ENCODE measurements at regions not wholly inside any gene's neighbourhood (a gene's known extent, or its start where the extent isn't known, plus 50 kb on each side); places are given as distances from the start of the nearest gene placed in this dataset.

- TF ChIP-seq ZBTB33 (IDR thresholded peaks at IDR 0.05) (no peak), RXRA (IDR thresholded peaks at IDR 0.05) (no peak), GABPA (IDR thresholded peaks at IDR 0.05 in 1 of 2, conservative IDR thresholded peaks at IDR 0.05 in 1 of 2) (no peak)
These were observed 450.9 kb downstream of the PCDH10 start (continued) for GRCh38 chr4:133600008-133600407.

DNA sequence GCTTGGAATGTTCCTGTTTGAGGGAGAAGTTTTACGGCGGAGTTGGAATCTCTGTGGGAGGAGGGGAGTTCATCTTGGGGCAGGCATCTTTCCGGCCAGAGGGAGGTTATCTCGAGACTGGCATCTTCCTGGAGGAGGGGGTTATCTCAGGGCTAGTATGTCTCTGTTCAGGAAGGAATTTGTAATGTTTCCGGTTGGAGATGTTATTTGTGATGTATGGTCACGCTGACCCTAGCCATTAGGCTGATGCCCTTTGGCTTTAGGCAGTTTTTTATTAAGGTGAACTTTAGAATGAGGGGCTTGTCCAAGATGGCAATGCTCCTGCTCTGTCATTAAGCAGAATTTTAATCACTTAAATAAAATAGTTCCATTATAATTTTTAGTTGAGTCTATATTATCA lies 449.7 kb downstream of the PCDH10 start:
- TF ChIP-seq NR2F2 (IDR thresholded peaks at IDR 0.05), result peak; percentile 10
- TF ChIP-seq, protein P1, sequence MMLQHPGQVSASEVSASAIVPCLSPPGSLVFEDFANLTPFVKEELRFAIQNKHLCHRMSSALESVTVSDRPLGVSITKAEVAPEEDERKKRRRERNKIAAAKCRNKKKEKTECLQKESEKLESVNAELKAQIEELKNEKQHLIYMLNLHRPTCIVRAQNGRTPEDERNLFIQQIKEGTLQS (IDR thresholded peaks at IDR 0.05), result no peak
- H3K27ac ChIP-seq (ENCODE audit: low read depth in 1 of 2, low read length in 2 of 2), result no peak overlapping the region
- no peak for DNase-seq (ENCODE audit: low spot score)
- H3K9ac ChIP-seq (ENCODE audit: low read depth in 1 of 2, low read length in 2 of 2), result no peak overlapping the region
- no peaks in the 10 kb centered on the region for H3K9me3 ChIP-seq (ENCODE audit: control insufficient read depth in 4 of 4, low read length in 3 of 4)
- H3K27me3 ChIP-seq (ENCODE audit: control insufficient read depth in 4 of 4, insufficient read depth in 4 of 4, low read length in 3 of 4), result no peaks in the 10 kb centered on the region
- 27% methylated on average over 6 of the region's 6 CpGs for WGBS
- H3K4me1 ChIP-seq (ENCODE audit: control insufficient read depth in 4 of 4, insufficient read depth in 4 of 4, low read length in 3 of 4), result no peaks in the 10 kb centered on the region
- no peaks in the 10 kb centered on the region for H3K36me3 ChIP-seq (ENCODE audit: control insufficient read depth in 4 of 4, insufficient read depth in 3 of 4, low read depth in 1 of 4, low read length in 3 of 4)
- H3K4me3 ChIP-seq (ENCODE audit: low read depth in 1 of 3, low read length in 3 of 3), result no peak overlapping the region

DNA sequence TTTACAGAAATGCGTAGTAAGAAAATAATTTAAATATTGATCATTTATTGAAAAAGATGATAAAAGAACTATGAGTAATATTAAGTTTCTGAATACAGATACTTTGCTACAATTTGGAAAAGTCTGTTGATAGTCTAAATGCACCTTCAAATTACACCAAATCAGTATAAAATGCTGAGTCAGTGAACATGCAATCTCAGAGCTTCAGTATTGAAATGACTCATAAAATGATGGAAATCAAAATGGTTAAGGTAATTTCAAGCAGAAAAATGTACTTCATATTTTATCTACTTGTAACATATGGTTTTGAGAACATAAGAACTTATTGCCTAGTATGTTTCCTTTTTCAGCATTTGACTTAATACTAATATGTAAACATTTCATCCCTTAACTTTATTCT lies 448.2 kb downstream of the PCDH10 start:
- WGBS, result 94% methylated on average over 1 of the region's 1 CpG
- no peaks in the 10 kb centered on the region for H3K27me3 ChIP-seq (ENCODE audit: control insufficient read depth in 4 of 4, insufficient read depth in 4 of 4, low read length in 3 of 4)
- H3K4me3 ChIP-seq (ENCODE audit: low read depth in 1 of 3, low read length in 3 of 3), result no peak overlapping the region
- DNase-seq (ENCODE audit: low spot score), result no peak
- TF ChIP-seq TAF1 (conservative IDR thresholded peaks at IDR 0.05), result no peak
- no peak for TF ChIP-seq YY1 (IDR thresholded peaks at IDR 0.05)
- TF ChIP-seq, protein P2, sequence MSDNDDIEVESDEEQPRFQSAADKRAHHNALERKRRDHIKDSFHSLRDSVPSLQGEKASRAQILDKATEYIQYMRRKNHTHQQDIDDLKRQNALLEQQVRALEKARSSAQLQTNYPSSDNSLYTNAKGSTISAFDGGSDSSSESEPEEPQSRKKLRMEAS (IDR thresholded peaks at IDR 0.05), result no peak
- TF ChIP-seq RXRA (IDR thresholded peaks at IDR 0.05), result no peak
- no peak for TF ChIP-seq FOXA1 (IDR thresholded peaks at IDR 0.05)
- TF ChIP-seq EGR1 (IDR thresholded peaks at IDR 0.05; ENCODE audit: low read depth in 2 of 2), result no peak
- TF ChIP-seq REST (IDR thresholded peaks at IDR 0.05), result no peak
- no peak for TF ChIP-seq FOXA2 (IDR thresholded peaks at IDR 0.05)
- TF ChIP-seq ZBTB33 (IDR thresholded peaks at IDR 0.05), result no peak
- no peak for TF ChIP-seq GABPA (IDR thresholded peaks at IDR 0.05 in 1 of 2, conservative IDR thresholded peaks at IDR 0.05 in 1 of 2)
- TF ChIP-seq JUND (IDR thresholded peaks at IDR 0.05), result no peak
- no peak for TF ChIP-seq CTCF (IDR thresholded peaks at IDR 0.05; ENCODE audit: low read depth, low read length, missing input control)
- TF ChIP-seq NR2F2 (IDR thresholded peaks at IDR 0.05), result no peak
- TF ChIP-seq HNF4A (conservative IDR thresholded peaks at IDR 0.05), result no peak
- no peaks in the 10 kb centered on the region for H3K9me3 ChIP-seq (ENCODE audit: control insufficient read depth in 4 of 4, low read length in 3 of 4)
- H3K9ac ChIP-seq (ENCODE audit: low read depth in 1 of 2, low read length in 2 of 2), result no peak overlapping the region
- no peaks in the 10 kb centered on the region for H3K36me3 ChIP-seq (ENCODE audit: control insufficient read depth in 4 of 4, insufficient read depth in 3 of 4, low read depth in 1 of 4, low read length in 3 of 4)
- H3K4me1 ChIP-seq (ENCODE audit: control insufficient read depth in 4 of 4, insufficient read depth in 4 of 4, low read length in 3 of 4), result no peaks in the 10 kb centered on the region
- H3K27ac ChIP-seq (ENCODE audit: low read depth in 1 of 2, low read length in 2 of 2), result no peak overlapping the region
